ENCODE measurements at regions not wholly inside any gene's neighbourhood (a gene's known extent, or its start where the extent isn't known, plus 50 kb on each side); places are given as distances from the start of the nearest gene placed in this dataset.

DNA sequence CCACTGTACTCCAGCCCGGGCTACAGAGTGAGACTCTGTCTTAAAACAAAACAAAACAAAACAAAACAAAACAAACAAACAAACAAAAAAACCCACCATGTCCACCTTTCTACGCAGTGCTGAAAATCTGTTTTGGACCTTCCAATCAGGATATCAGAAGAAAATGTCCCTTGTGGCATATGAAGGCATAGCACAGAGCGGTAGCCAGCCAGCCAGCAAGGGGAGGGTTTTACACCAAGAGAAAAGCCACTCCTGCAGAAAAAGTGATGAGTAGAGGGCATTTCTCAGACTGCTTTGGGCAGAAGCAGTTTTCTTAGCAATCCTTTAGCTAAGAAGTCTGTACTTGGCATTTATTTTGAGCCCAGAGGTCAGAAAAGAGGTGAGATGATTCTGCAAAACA, 612.2 kb downstream of the TYW1 start:
- Histone ChIP-seq H3K4me1 (no peaks in the 10 kb centered on the region), H3K36me3 (no peaks in the 10 kb centered on the region), H3K4me3 (no peak overlapping the region), H3K27ac (no peak overlapping the region), H3K27me3 (peaks cover 0 to 9% (median 0%) of the 10 kb centered on the region in 4 donors), H3K9me3 (peaks cover 0 to 11% (median 3%) of the 10 kb centered on the region in 3 donors)
- intact Hi-C loops (cut with DNase I) = no loop called here
- WGBS, 2 donors = 87 to 95% methylated on average over 3 of the region's 3 CpGs
- DNase-seq = no peak
- TF ChIP-seq POLR2A (IDR thresholded peaks at IDR 0.05) = no peak
- TF ChIP-seq, protein P1, sequence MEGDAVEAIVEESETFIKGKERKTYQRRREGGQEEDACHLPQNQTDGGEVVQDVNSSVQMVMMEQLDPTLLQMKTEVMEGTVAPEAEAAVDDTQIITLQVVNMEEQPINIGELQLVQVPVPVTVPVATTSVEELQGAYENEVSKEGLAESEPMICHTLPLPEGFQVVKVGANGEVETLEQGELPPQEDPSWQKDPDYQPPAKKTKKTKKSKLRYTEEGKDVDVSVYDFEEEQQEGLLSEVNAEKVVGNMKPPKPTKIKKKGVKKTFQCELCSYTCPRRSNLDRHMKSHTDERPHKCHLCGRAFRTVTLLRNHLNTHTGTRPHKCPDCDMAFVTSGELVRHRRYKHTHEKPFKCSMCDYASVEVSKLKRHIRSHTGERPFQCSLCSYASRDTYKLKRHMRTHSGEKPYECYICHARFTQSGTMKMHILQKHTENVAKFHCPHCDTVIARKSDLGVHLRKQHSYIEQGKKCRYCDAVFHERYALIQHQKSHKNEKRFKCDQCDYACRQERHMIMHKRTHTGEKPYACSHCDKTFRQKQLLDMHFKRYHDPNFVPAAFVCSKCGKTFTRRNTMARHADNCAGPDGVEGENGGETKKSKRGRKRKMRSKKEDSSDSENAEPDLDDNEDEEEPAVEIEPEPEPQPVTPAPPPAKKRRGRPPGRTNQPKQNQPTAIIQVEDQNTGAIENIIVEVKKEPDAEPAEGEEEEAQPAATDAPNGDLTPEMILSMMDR (IDR thresholded peaks at IDR 0.05) = no peak

DNA sequence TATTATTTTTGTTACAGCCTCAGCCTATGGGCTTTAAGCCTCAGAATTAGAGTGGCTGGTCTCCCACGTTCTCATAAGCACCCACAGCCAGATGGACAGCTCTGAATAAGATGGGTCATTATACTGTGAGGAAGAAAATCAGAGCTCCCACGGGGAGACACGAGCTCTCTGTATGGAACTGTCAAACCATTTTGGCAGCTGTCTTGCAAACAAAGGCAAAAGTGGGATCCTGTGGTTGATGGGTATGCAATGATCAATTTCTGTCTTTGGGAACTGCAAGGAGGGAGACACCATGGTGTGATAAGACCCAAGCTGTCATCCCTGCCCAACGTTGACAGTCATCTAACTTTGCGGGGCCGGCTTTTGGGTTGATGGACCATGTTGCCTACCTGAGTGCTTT, 614.3 kb downstream of the TYW1 start:
- intact Hi-C loops (cut with DNase I) = no loop called here
- WGBS, 2 donors = 79 to 85% methylated on average over 6 of the region's 6 CpGs

DNA sequence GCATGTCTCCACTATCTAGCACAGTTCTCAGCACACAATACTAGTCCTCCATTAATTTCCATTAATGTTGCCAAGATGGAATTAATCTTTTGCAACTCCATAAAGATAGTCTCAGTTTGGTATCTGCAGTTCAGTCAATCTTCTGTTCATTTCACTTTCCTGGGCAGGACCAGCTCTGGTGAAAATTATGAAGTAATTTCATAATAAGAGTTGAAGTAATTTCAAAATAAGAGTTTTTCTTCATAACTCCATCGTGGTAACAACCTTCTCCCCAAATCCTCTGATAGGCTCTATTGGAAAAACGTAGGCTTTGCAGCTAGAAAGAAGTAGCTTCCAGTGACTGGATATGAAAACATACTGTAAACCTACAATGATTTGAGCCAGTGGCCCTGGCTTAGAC, 618.2 kb downstream of the TYW1 start:
- Histone ChIP-seq H3K9me3 (peaks cover 0 to 3% (median 0%) of the 10 kb centered on the region in 3 donors), H3K4me3 (no peak overlapping the region), H3K27me3 (peaks cover 0 to 31% (median 0%) of the 10 kb centered on the region in 4 donors), H3K4me1 (peaks cover 0 to 3% (median 0%) of the 10 kb centered on the region in 3 donors), H3K27ac (no peak overlapping the region), H3K36me3 (no peaks in the 10 kb centered on the region)
- TF ChIP-seq, protein P1 (IDR thresholded peaks at IDR 0.05) = no peak
- TF ChIP-seq POLR2A (IDR thresholded peaks at IDR 0.05) = no peak
- intact Hi-C loops (cut with DNase I) = no loop called here
- no peak for DNase-seq
- 38 to 48% methylated on average over 2 of the region's 2 CpGs for WGBS, 2 donors

More for the DNA sequence above, 614.3 kb downstream of the TYW1 start:
- no peak for DNase-seq
- TF ChIP-seq, protein P1 (IDR thresholded peaks at IDR 0.05) = no peak
- no peak for TF ChIP-seq POLR2A (IDR thresholded peaks at IDR 0.05)
- Histone ChIP-seq H3K4me3 (no peak overlapping the region), H3K4me1 (no peaks in the 10 kb centered on the region), H3K36me3 (no peaks in the 10 kb centered on the region), H3K27me3 (peaks cover 0 to 12% (median 0%) of the 10 kb centered on the region in 4 donors), H3K9me3 (peaks cover 0 to 3% (median 0%) of the 10 kb centered on the region in 3 donors), H3K27ac (no peak overlapping the region)

DNA sequence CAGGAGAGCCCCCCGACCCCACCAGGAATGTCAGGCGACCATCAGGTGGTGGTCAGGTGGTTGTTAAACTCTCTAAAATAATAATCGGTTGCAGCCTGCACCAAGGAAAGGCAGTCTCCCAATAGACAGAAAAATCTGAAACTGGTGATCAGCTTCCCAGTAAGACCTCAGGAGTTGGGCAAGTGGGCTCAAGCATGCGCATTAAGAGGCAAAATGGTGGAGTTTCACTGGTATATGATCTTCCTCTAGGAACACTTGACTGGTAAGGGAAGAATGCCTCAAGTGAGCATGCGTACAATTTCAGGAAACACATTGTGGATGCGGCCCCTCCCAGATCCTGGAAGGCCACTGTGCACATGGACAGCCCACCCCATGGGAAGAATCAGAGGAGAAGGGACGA, 619.9 kb downstream of the TYW1 start:
- 73 to 75% methylated on average over 6 to 7 of the region's 7 CpGs for WGBS, 2 donors
- intact Hi-C loops (cut with DNase I) = no loop called here
- Histone ChIP-seq H3K4me1 (peaks cover 0 to 3% (median 0%) of the 10 kb centered on the region in 3 donors), H3K9me3 (peaks cover 0 to 3% (median 0%) of the 10 kb centered on the region in 3 donors), H3K27ac (no peak overlapping the region), H3K4me3 (no peak overlapping the region), H3K27me3 (peaks cover 0 to 48% (median 0%) of the 10 kb centered on the region in 4 donors), H3K36me3 (no peaks in the 10 kb centered on the region)
- DNase-seq = no peak
- TF ChIP-seq POLR2A (IDR thresholded peaks at IDR 0.05) = no peak
- TF ChIP-seq, protein P1 (IDR thresholded peaks at IDR 0.05) = no peak

DNA sequence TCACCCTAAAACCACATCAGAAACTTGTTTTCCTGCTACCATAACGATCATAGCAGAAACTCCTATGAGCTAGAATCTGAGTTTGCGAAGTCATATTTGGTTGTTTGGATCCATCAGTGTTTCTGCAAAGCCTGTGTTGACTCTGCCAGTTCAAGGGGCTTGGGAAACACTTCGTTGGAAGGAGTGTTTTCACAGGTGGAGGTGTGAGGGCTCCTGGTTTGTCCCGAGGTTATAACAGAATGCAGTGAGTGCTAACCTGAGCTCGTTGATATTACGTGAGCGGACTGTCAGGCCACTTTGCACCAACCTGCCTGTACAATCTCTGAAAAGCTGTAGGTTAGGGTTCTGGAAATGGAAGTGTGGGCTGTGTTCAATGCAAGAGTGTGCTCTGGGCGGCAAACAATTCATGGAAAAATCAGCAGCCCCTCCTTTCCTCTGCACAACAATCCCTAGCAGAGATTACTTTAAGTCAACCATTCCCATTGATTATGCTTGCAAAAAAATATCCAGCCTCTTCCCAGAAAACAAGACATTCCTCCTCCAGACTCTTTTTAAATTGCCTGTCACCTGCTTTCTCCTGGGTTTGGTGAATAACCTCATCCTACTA, 622.0 kb downstream of the TYW1 start:
- 64 to 67% methylated on average over 8 of the region's 8 CpGs for WGBS, 2 donors
- peaks cover 0 to 56% (median 0%) of the 10 kb centered on the region in 4 donors for H3K27me3 ChIP-seq
- no peak overlapping the region for H3K27ac ChIP-seq
- TF ChIP-seq, protein P1 (IDR thresholded peaks at IDR 0.05) = no peak
- no peak for TF ChIP-seq POLR2A (IDR thresholded peaks at IDR 0.05)
- H3K4me3 ChIP-seq = no peak overlapping the region
- H3K36me3 ChIP-seq = no peaks in the 10 kb centered on the region
- no peak for DNase-seq
- no peaks in the 10 kb centered on the region for H3K9me3 ChIP-seq
- intact Hi-C loops (cut with DNase I) = no loop called here
- H3K4me1 ChIP-seq = peaks cover 0 to 3% (median 0%) of the 10 kb centered on the region in 3 donors
